ENCODE measurements at regions not wholly inside any gene's neighbourhood (a gene's known extent, or its start where the extent isn't known, plus 50 kb on each side); places are given as distances from the start of the nearest gene placed in this dataset.

GRCh38 chr6:92648364-92649086, 770.8 kb downstream of the EPHA7 start:
- H2BK120ac ChIP-seq (ENCODE audit: low read depth, low read length, poor library complexity, severe bottlenecking): no peak overlapping the region
- Mint-ChIP-seq H3K36me3 (ENCODE audit: insufficient read depth in 1 of 3, low read depth in 3 of 3) (no peaks in the 10 kb centered on the region), H3K4me1 (0 out of 4 replicates have a peak, but pooled peaks cover 0 to 2% of the 10 kb centered on the region in 2 experiments), H3K9me3 (peaks cover 0 to 11% of the 10 kb centered on the region in 2 experiments; a peak in 2 of 5 replicates), H3K4me3 (no peak overlapping the region), H3K27ac (no peak overlapping the region; a peak in 1 of 7 replicates), H3K27me3 (ENCODE audit: low read depth) (peaks cover 1% of the 10 kb centered on the region; the same call in 1 of the 2 replicates)
- H2BK5ac ChIP-seq (ENCODE audit: insufficient read length, low read length): no peak overlapping the region
- no peak overlapping the region for H2BK12ac ChIP-seq (ENCODE audit: insufficient read length, low read depth, low read length)
- H3K4ac ChIP-seq (ENCODE audit: low read depth, low read length): no peak overlapping the region
- no peaks in the 10 kb centered on the region for H3K9me3 ChIP-seq (ENCODE audit: control insufficient read depth, low read depth, low read length)
- no peak overlapping the region for H3K27ac ChIP-seq (ENCODE audit: insufficient read length, low read depth, low read length)
- no peak for TF ChIP-seq CTCF (conservative IDR thresholded peaks at IDR 0.05)
- H4K91ac ChIP-seq (ENCODE audit: insufficient read length, low read depth, low read length): no peak overlapping the region
- no peaks in the 10 kb centered on the region for H3K79me1 ChIP-seq (ENCODE audit: insufficient read depth, low read depth, low read length, poor library complexity, severe bottlenecking)
- H3K23ac ChIP-seq (ENCODE audit: insufficient read length, low read depth, low read length): no peak overlapping the region
- no peak overlapping the region for H3K18ac ChIP-seq (ENCODE audit: insufficient read length, low read depth, low read length)
- H2BK15ac ChIP-seq (ENCODE audit: low read depth, low read length): no peak overlapping the region
- H4K8ac ChIP-seq (replicated peaks; ENCODE audit: insufficient read length, low read depth, low read length): no peak overlapping the region
- no CpG with 5 or more reads among the region's 5 CpGs for WGBS (ENCODE audit: extremely low coverage, insufficient read length, low lambda C conversion rate)
- H2AFZ ChIP-seq (ENCODE audit: low read length): no peak overlapping the region
- H4K20me1 ChIP-seq (ENCODE audit: control insufficient read depth, insufficient read depth, insufficient read length): no peaks in the 10 kb centered on the region
- no peak overlapping the region for H2BK20ac ChIP-seq (ENCODE audit: low read depth, low read length, poor library complexity, severe bottlenecking)
- H3K79me2 ChIP-seq (ENCODE audit: insufficient read depth, low read length): no peaks in the 10 kb centered on the region
- no peak overlapping the region for H3T11ph ChIP-seq (ENCODE audit: low read length)
- no peak for DNase-seq
- H2AK5ac ChIP-seq (ENCODE audit: insufficient read length, low read length): no peak overlapping the region
- no peak overlapping the region for H3K4me2 ChIP-seq (ENCODE audit: insufficient read depth, insufficient read length, low read length)
- no peaks in the 10 kb centered on the region for H3K4me1 ChIP-seq (ENCODE audit: insufficient read depth, low read length)
- no peaks in the 10 kb centered on the region for H3K27me3 ChIP-seq (ENCODE audit: insufficient read depth, low read length)
- no peak overlapping the region for H3K56ac ChIP-seq (ENCODE audit: insufficient read length, low read depth, low read length)
- H3K9ac ChIP-seq (ENCODE audit: extremely low read depth, insufficient read length, low read length): no peak overlapping the region
- no peaks in the 10 kb centered on the region for H3K23me2 ChIP-seq (ENCODE audit: insufficient read length, low read depth, low read length, poor library complexity, severe bottlenecking)
- no peak overlapping the region for H4K5ac ChIP-seq (ENCODE audit: insufficient read length, low read depth, low read length)
- no peak overlapping the region for H3K14ac ChIP-seq (ENCODE audit: insufficient read depth, low read length)

Measured in H9 (cell line).